ENCODE measurements at regions not wholly inside any gene's neighbourhood (a gene's known extent, or its start where the extent isn't known, plus 50 kb on each side); places are given as distances from the start of the nearest gene placed in this dataset.

GRCh38 chr11:80955588-80955987, 1514.8 kb upstream of the TENM4 start:
- no peak for TF ChIP-seq POLR2A (IDR thresholded peaks at IDR 0.05; ENCODE audit: low read depth, low read length)
- no peak for TF ChIP-seq POLR2AphosphoS5 (IDR thresholded peaks at IDR 0.05; ENCODE audit: low read depth, low read length)

Data from GM12892 (cell line).